ENCODE measurements at regions not wholly inside any gene's neighbourhood (a gene's known extent, or its start where the extent isn't known, plus 50 kb on each side); places are given as distances from the start of the nearest gene placed in this dataset.

DNA sequence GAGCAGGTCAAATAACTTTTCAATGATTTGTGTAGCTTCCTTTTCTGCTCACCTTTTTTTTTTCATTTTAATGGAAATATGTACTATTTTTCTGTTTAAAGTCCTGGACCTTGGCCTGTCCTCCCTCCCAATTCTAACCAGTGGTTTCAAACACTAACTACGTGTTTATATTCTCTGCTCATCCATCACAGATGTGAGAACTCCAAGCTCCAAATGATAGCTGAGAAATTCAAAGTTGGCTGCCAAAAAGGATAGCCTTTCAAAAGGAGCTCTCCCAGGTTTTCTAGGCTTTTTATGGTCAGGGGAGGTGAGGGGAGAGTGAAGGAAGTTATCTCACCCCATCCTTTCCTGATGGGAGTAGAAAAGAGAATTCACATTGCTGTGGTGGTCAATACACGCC lies 486.0 kb upstream of the TBX3 start:
- in situ Hi-C loops (cut with MboI; ENCODE audit: low pct_unique_long_range_greater_than_20kb, low sequenced_read_pairs, unreplicated experiment): no loop called here
- TF ChIP-seq, protein P1, sequence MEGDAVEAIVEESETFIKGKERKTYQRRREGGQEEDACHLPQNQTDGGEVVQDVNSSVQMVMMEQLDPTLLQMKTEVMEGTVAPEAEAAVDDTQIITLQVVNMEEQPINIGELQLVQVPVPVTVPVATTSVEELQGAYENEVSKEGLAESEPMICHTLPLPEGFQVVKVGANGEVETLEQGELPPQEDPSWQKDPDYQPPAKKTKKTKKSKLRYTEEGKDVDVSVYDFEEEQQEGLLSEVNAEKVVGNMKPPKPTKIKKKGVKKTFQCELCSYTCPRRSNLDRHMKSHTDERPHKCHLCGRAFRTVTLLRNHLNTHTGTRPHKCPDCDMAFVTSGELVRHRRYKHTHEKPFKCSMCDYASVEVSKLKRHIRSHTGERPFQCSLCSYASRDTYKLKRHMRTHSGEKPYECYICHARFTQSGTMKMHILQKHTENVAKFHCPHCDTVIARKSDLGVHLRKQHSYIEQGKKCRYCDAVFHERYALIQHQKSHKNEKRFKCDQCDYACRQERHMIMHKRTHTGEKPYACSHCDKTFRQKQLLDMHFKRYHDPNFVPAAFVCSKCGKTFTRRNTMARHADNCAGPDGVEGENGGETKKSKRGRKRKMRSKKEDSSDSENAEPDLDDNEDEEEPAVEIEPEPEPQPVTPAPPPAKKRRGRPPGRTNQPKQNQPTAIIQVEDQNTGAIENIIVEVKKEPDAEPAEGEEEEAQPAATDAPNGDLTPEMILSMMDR (IDR thresholded peaks at IDR 0.05; ENCODE audit: extremely low read depth, insufficient read depth, missing control alignments): no peak
- DNase-seq (ENCODE audit: low spot score): no peak

DNA sequence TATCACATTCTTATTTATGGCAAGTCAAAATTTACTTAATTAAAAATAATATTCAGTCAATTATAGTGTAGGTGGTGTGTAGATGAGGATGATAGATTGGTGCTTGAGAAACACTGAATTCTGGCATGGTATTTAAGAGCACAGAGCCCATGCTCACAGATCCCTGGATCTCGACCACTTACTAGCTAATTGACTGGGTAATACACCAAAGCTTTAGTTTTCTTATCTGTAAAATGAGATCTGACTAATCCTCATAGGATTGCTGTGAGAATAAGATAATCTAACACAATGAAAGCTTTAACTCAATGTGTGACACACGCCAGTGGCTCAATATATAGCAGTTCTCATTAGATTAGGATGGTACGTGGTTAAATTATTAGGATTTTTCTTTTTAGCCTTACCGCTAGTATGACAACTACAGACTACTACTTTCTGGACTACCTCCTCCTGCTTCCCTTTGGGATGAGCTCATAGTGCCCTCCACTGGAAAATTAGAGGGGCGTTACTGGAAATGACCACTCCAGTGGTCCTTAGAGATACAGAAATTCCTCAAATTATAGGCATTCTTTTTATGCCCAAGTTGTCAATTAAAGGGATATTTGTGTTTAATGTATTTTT lies 482.8 kb upstream of the TBX3 start:
- TF ChIP-seq, protein P1 (IDR thresholded peaks at IDR 0.05; ENCODE audit: extremely low read depth, insufficient read depth, missing control alignments): no peak
- in situ Hi-C loops (cut with MboI; ENCODE audit: low pct_unique_long_range_greater_than_20kb, low sequenced_read_pairs, unreplicated experiment): no loop called here
- no peak for DNase-seq (ENCODE audit: low spot score)

DNA sequence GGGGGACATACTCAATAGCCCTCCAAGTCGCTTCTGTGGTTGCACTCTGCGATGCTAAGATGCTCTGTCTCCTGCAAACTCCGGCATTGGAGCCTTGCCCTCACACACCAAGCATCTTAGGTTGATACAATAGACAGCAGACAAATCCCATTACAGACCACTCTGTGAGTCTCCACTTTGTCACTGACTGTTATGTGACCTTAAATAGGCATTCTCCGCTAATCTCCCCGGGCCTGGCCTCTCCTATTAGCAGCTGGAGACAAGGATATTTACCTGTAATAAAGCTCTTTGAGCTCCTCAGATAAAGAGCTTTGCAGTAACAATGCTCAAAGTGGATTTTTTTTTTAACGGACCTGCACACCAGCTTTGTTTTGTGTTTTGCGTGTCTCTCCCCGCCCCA lies 479.7 kb upstream of the TBX3 start:
- DNase-seq (ENCODE audit: low spot score): no peak
- in situ Hi-C loops (cut with MboI; ENCODE audit: low pct_unique_long_range_greater_than_20kb, low sequenced_read_pairs, unreplicated experiment): no loop called here
- TF ChIP-seq, protein P1 (IDR thresholded peaks at IDR 0.05; ENCODE audit: extremely low read depth, insufficient read depth, missing control alignments): no peak

DNA sequence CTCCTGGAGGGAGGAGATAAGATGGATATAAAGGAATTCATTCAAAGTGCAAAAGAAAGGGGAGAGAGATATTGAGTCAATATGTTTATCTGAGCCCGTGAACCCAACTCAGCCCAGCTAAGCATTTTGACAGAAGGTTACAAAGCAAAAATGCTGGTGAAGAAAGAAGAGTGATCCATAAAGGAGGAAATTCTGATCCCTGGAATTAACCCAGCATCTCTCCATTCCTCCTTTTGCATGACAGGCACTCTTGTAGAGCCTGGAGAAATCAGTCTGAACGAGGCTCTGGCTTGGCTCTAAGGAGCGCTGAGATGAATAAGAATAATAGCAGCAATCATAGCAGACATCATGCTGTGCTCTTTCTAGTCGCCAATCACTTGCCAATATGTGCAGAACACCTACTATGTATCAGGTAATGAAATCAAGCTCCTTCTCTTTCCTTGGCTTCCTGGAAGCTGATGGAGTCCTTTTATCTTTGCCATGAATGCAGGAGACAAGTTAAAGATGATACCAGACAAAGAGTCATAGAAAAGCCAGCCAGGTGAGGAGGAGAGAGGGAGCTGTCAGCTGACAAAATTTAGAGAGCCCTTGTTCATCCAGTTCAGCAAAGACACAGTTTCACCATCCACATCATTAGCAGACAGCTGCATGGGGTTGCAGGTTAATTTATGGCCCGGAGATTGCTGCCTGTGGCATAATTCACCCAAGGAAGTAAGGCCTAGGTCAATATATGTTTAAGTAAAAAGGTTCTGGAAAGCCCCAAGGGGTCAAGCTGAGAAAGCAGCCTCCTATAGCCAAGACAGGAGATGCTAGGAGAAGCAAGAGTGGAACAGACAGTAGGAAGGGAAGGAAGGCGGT lies 476.5 kb upstream of the TBX3 start:
- DNase-seq (ENCODE audit: low spot score): no peak
- TF ChIP-seq, protein P1 (IDR thresholded peaks at IDR 0.05; ENCODE audit: extremely low read depth, insufficient read depth, missing control alignments): no peak
- in situ Hi-C loops (cut with MboI; ENCODE audit: low pct_unique_long_range_greater_than_20kb, low sequenced_read_pairs, unreplicated experiment): no loop called here

DNA sequence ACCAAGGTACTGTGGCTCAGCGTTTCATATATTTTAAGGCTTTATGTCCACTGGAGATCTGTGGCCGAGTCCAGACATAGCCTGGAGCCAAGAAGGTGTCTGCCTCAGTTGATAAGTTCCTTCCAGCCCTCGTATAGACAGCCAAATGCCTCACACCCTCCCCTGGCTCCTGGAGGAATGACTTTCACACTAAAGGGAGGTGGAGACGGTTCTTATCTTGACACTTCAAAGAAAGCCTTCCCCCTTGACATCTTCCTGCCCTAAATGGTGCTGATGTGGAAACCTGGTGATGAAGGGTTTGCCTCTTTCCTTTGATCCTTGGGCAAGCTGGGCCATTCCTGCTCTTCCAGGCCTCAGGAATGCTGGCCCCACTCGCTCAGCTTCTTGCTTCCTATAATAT lies 474.8 kb upstream of the TBX3 start:
- TF ChIP-seq, protein P1 (IDR thresholded peaks at IDR 0.05; ENCODE audit: extremely low read depth, insufficient read depth, missing control alignments): no peak
- in situ Hi-C loops (cut with MboI; ENCODE audit: low pct_unique_long_range_greater_than_20kb, low sequenced_read_pairs, unreplicated experiment): no loop called here
- no peak for DNase-seq (ENCODE audit: low spot score)

DNA sequence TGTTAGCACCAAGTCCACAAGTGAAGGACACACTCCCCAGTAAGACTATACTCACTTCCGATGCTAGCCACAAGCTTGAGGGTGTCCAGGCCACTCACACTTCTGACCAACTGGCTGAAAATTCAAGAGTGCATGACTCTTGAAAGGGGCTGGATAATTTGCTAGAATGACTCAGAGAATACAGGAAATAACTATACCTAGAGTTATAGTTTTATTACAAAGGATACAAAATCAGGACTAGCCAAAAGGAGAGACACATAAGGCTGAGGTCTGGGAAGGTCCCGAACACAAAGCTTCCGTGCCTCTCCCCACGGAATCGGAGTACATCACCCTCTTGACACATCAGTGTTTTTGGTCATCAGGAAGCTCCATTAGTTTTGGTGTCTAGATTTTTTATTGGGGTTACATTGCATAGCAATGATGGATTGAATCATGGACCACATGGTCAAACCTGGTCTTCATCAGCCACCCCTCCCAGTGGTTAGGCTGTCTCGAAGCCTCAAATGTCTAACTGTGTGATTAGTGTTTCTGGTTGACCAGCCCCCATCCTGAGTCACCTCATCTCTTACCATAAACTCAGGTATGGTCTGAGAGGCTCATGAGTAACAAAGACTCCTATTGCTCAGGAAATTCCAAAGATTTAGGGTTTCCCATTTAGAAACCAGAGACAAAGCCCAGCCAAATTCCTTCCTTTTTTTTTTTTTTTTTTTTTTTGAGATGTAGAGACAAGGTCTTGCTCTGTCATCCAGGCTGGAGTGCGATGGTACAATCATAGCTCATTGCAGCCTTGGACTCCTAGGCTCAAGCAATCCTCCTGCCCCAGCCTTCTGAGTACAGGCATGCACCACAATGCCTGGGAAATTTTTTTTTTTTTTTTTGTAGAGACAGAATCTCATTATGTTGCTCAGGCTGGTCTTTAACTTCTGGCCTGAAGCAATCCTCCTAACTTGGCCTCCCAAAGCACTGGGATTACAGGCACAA lies 472.0 kb upstream of the TBX3 start:
- in situ Hi-C loops (cut with MboI; ENCODE audit: low pct_unique_long_range_greater_than_20kb, low sequenced_read_pairs, unreplicated experiment): no loop called here
- DNase-seq (ENCODE audit: low spot score): no peak
- TF ChIP-seq, protein P1 (IDR thresholded peaks at IDR 0.05; ENCODE audit: extremely low read depth, insufficient read depth, missing control alignments): no peak

Data from GM13977 (cell line).